ENCODE measurements at regions not wholly inside any gene's neighbourhood (a gene's known extent, or its start where the extent isn't known, plus 50 kb on each side); places are given as distances from the start of the nearest gene placed in this dataset.
"Not testable (repeated sequence)": the region's sequence is repeated elsewhere in the genome, so short reads cannot be mapped to it uniquely, and the experiment has no call there.

DNA sequence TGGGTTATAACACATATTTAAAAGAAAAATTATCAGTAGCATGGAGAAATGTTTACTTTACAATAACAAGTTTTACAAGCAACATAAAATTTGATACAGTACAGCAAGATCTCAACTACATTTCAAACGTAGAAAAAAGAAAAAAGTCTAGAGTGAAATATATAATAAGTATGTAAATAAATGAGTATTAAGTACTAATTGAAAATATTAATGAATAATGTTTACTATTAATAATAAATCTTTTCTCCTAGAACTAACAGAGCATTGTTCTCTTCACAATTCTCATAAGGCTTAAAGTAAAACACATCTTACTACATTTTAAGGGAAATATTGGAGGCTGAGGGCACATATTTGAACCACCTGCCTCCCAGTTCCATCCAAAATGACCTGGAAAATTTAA is 72.1 kb downstream of the TMEM212 start:
- peaks cover 4% of the 10 kb centered on the region; the same call in 1 of the 2 replicates for H3K27me3 Mint-ChIP-seq (ENCODE audit: insufficient read depth)
- no peak overlapping the region for H3K27ac Mint-ChIP-seq
- H3K4me1 Mint-ChIP-seq (ENCODE audit: low read depth): no peaks in the 10 kb centered on the region
- TF ChIP-seq, protein P1, sequence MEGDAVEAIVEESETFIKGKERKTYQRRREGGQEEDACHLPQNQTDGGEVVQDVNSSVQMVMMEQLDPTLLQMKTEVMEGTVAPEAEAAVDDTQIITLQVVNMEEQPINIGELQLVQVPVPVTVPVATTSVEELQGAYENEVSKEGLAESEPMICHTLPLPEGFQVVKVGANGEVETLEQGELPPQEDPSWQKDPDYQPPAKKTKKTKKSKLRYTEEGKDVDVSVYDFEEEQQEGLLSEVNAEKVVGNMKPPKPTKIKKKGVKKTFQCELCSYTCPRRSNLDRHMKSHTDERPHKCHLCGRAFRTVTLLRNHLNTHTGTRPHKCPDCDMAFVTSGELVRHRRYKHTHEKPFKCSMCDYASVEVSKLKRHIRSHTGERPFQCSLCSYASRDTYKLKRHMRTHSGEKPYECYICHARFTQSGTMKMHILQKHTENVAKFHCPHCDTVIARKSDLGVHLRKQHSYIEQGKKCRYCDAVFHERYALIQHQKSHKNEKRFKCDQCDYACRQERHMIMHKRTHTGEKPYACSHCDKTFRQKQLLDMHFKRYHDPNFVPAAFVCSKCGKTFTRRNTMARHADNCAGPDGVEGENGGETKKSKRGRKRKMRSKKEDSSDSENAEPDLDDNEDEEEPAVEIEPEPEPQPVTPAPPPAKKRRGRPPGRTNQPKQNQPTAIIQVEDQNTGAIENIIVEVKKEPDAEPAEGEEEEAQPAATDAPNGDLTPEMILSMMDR (IDR thresholded peaks at IDR 0.05): no peak
- no peaks in the 10 kb centered on the region for H3K9me3 Mint-ChIP-seq
- no peak for DNase-seq
- H3K4me3 Mint-ChIP-seq: no peak overlapping the region
- no peaks in the 10 kb centered on the region; the same call in 1 of the 2 replicates for H3K36me3 Mint-ChIP-seq (ENCODE audit: low read depth)

DNA sequence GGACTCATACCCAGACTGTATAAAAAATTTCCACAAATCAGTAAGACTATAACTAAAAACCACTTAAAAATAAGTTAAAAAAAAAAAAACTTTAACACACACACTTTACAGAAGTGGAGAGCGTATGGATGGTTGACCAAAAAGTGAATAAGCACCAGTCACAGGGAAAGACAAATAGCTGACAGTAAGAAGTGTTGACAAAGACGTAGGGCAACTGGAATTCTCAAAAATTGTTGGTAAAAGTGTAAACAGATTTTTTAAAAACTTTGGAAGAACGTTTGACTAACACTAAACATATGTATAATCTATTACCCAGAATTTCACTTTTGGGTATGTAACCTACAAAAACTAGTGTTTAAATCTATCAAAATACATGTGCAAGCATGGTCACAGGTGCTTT is 73.7 kb downstream of the TMEM212 start:
- H3K4me3 Mint-ChIP-seq: no peak overlapping the region
- TF ChIP-seq, protein P1 (IDR thresholded peaks at IDR 0.05): no peak
- H3K36me3 Mint-ChIP-seq (ENCODE audit: low read depth): no peaks in the 10 kb centered on the region
- H3K4me1 Mint-ChIP-seq (ENCODE audit: low read depth): no peaks in the 10 kb centered on the region
- H3K27me3 Mint-ChIP-seq (ENCODE audit: insufficient read depth): peaks cover 4% of the 10 kb centered on the region
- no peak for DNase-seq
- H3K27ac Mint-ChIP-seq: no peak overlapping the region
- H3K9me3 Mint-ChIP-seq: no peaks in the 10 kb centered on the region

GRCh38 chr3:171922629-171923028 is 79.5 kb downstream of the TMEM212 start:
- H3K4me3 Mint-ChIP-seq; DNase-seq; H3K27me3 Mint-ChIP-seq (ENCODE audit: insufficient read depth); H3K9me3 Mint-ChIP-seq; H3K27ac Mint-ChIP-seq; H3K4me1 Mint-ChIP-seq (ENCODE audit: low read depth): not testable (repeated sequence)
- H3K36me3 Mint-ChIP-seq (ENCODE audit: low read depth): peaks cover 11% of the 10 kb centered on the region

GRCh38 chr3:171923668-171924067 is 80.5 kb downstream of the TMEM212 start:
- not testable (repeated sequence) for H3K9me3 Mint-ChIP-seq; H3K27ac Mint-ChIP-seq; H3K4me1 Mint-ChIP-seq (ENCODE audit: low read depth); H3K4me3 Mint-ChIP-seq; H3K27me3 Mint-ChIP-seq (ENCODE audit: insufficient read depth); DNase-seq
- H3K36me3 Mint-ChIP-seq (ENCODE audit: low read depth): peaks cover 11% of the 10 kb centered on the region

DNA sequence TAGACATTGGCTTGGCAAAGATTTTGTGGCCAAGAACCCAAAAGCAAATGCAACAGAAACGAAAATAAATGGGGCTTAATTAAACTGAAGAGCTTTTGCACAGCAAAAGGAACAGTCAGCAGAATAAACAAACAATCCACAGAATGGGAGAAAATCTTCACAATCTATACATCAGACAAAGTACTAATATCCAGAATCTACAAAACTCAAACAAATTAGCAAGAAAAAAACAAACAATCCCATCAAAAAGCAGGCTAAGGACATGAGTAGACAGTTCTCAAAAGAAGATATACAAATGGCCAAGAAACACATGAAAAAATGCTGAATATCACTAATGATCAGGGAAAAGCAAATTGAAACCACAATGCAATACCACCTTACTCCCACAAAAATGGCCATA is 81.7 kb downstream of the TMEM212 start:
- not testable (repeated sequence) for H3K9me3 Mint-ChIP-seq, H3K27ac Mint-ChIP-seq

GRCh38 chr3:171932153-171932611 is 89.0 kb downstream of the TMEM212 start:
- TF ChIP-seq, protein P1 (IDR thresholded peaks at IDR 0.05): no peak
- no peaks in the 10 kb centered on the region for H3K36me3 Mint-ChIP-seq (ENCODE audit: low read depth)
- H3K4me1 Mint-ChIP-seq (ENCODE audit: low read depth): peaks cover 22% of the 10 kb centered on the region
- no peak overlapping the region for H3K27ac Mint-ChIP-seq
- no peak for DNase-seq
- peak overlapping the region; percentile 26; the same call in 1 of the 2 replicates for H3K4me3 Mint-ChIP-seq
- no peaks in the 10 kb centered on the region for H3K27me3 Mint-ChIP-seq (ENCODE audit: insufficient read depth)
- H3K9me3 Mint-ChIP-seq: no peaks in the 10 kb centered on the region

More for the DNA sequence above, 81.7 kb downstream of the TMEM212 start:
- peaks cover 11% of the 10 kb centered on the region for H3K36me3 Mint-ChIP-seq (ENCODE audit: low read depth)
- DNase-seq; H3K27me3 Mint-ChIP-seq (ENCODE audit: insufficient read depth); H3K4me1 Mint-ChIP-seq (ENCODE audit: low read depth); H3K4me3 Mint-ChIP-seq: not testable (repeated sequence)

DNA sequence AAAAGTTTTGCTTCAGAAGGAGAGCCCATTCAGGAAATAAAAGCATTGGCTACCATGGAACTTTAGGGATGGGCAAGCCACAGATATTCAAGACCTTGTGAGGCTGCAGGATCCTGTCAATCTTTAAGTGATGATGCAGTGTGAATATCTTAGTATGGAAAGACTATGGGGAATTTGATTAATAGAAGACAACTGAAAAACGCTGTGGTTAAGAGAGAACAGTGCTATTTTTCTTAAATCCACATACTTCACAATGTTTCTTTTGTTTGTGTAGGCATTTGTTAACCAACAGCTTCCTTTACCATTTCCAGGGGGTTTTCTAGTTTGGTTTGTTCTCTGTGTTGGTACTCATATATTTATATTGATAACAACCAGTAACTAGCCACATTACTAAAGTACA is 90.3 kb downstream of the TMEM212 start:
- H3K9me3 Mint-ChIP-seq: no peaks in the 10 kb centered on the region
- TF ChIP-seq, protein P1 (IDR thresholded peaks at IDR 0.05): no peak
- H3K4me1 Mint-ChIP-seq (ENCODE audit: low read depth): peaks cover 28% of the 10 kb centered on the region
- no peaks in the 10 kb centered on the region; the same call in 1 of the 2 replicates for H3K27me3 Mint-ChIP-seq (ENCODE audit: insufficient read depth)
- DNase-seq: no peak
- no peak overlapping the region for H3K4me3 Mint-ChIP-seq
- no peaks in the 10 kb centered on the region for H3K36me3 Mint-ChIP-seq (ENCODE audit: low read depth)
- no peak overlapping the region for H3K27ac Mint-ChIP-seq
